SW480 (cell line): ENCODE measurements at regions not wholly inside any gene's neighbourhood (a gene's known extent, or its start where the extent isn't known, plus 50 kb on each side); places are given as distances from the start of the nearest gene placed in this dataset.
"Not testable (repeated sequence)": the region's sequence is repeated elsewhere in the genome, so short reads cannot be mapped to it uniquely, and the experiment has no call there.

ENCODE experiments used
- DNase-seq: peaks from one replicate; pipeline ENCODE4 v3.0.0-alpha.2; 2016; ENCODE audit warnings: low spot score

GRCh38 chr1:37162059-37162458 is 127.7 kb upstream of the GRIK3 start:
- DNase-seq: no peak

- DNase-seq: no peak
These were observed 131.7 kb upstream of the GRIK3 start for GRCh38 chr1:37166005-37166404.

GRCh38 chr1:37167479-37167878 is 133.2 kb upstream of the GRIK3 start:
- DNase-seq: no peak

- DNase-seq: no peak
These were observed 134.9 kb upstream of the GRIK3 start for GRCh38 chr1:37169241-37169640.

GRCh38 chr1:37169743-37170275 is 135.5 kb upstream of the GRIK3 start:
- DNase-seq: no peak

GRCh38 chr1:37171691-37172090 is 137.4 kb upstream of the GRIK3 start:
- DNase-seq: no peak

GRCh38 chr1:37174341-37174740 is 140.0 kb upstream of the GRIK3 start:
- DNase-seq: no peak

- DNase-seq: no peak
These were observed 140.6 kb upstream of the GRIK3 start for GRCh38 chr1:37174876-37175275.

GRCh38 chr1:37175666-37176215 is 141.4 kb upstream of the GRIK3 start:
- DNase-seq: no peak

GRCh38 chr1:37176269-37176668 is 142.0 kb upstream of the GRIK3 start:
- no peak for DNase-seq

GRCh38 chr1:37177230-37177864 is 143.0 kb upstream of the GRIK3 start:
- DNase-seq: peak; percentile 37

- DNase-seq: no peak
These were observed 147.1 kb upstream of the GRIK3 start for GRCh38 chr1:37181425-37181824.

GRCh38 chr1:37184789-37185188 is 150.5 kb upstream of the GRIK3 start:
- DNase-seq: no peak

GRCh38 chr1:37186246-37186756 is 152.0 kb upstream of the GRIK3 start:
- no peak for DNase-seq

GRCh38 chr1:37189111-37189510 is 154.8 kb upstream of the GRIK3 start:
- no peak for DNase-seq

- no peak for DNase-seq
These were observed 163.1 kb upstream of the GRIK3 start for GRCh38 chr1:37197411-37197810.

- DNase-seq: not testable (repeated sequence)
These were observed 180.0 kb upstream of the GRIK3 start for GRCh38 chr1:37214305-37214704.

GRCh38 chr1:37233606-37234005 is 199.3 kb upstream of the GRIK3 start:
- DNase-seq: peak; percentile 22

GRCh38 chr1:37234941-37235418 is 200.7 kb upstream of the GRIK3 start:
- no peak for DNase-seq

GRCh38 chr1:37237948-37238347 is 203.6 kb upstream of the GRIK3 start:
- no peak for DNase-seq

GRCh38 chr1:37238364-37239224 is 204.3 kb upstream of the GRIK3 start:
- no peak for DNase-seq

GRCh38 chr1:37239225-37239740 is 205.0 kb upstream of the GRIK3 start:
- no peak for DNase-seq
